GM23338 (cell line): ENCODE measurements at regions not wholly inside any gene's neighbourhood (a gene's known extent, or its start where the extent isn't known, plus 50 kb on each side); places are given as distances from the start of the nearest gene placed in this dataset.
A peak's percentile ranks its signal among the peaks of the same experiment; 100 is the strongest.

Source experiments
- ATAC-seq: fragments of 200-7000 bp; cut with Tn5 transposase; 3 replicates; pipeline ENCODE4 v1.9.1; 2020
- DNase-seq: peaks from one replicate; pipeline ENCODE4 v3.0.0-alpha.2; 2015; ENCODE audit warnings: low spot score
- H2AFZ ChIP-seq: fragments of 200-600 bp; sonication (generic); 2 replicates; pipeline ENCODE4 v1.8.0; 2016; ENCODE audit warnings: antibody characterized with exemption, mild to moderate bottlenecking, moderate library complexity
- H3F3A ChIP-seq: fragments of 200-600 bp; sonication (generic); replicated peaks from 2 replicates; pipeline ENCODE4 v1.8.0; 2017; ENCODE audit warnings: antibody characterized with exemption, mixed run types, low read depth
- H3K27ac ChIP-seq: fragments of 200-600 bp; sonication (generic); 2 replicates; pipeline ENCODE4 v1.6.1; 2016; ENCODE audit warnings: low read depth
- H3K27me3 ChIP-seq: fragments of 200-600 bp; sonication (generic); 2 replicates; pipeline ENCODE4 v1.8.0; 2016; ENCODE audit warnings: mild to moderate bottlenecking, mixed run types, moderate library complexity; ENCODE audit not compliant: insufficient read depth
- H3K36me3 ChIP-seq: fragments of 200-600 bp; sonication (generic); 2 replicates; pipeline ENCODE4 v1.8.0; 2016; ENCODE audit warnings: mild to moderate bottlenecking; ENCODE audit not compliant: insufficient read depth
- H3K4me1 ChIP-seq: fragments of 200-600 bp; sonication (generic); 2 replicates; pipeline ENCODE4 v1.8.0; 2016; ENCODE audit warnings: mild to moderate bottlenecking, moderate library complexity; ENCODE audit not compliant: insufficient read depth
- H3K4me2 ChIP-seq: fragments of 200-600 bp; sonication (generic); 2 replicates; pipeline ENCODE4 v1.7.1; 2017; ENCODE audit warnings: mixed run types
- H3K4me3 ChIP-seq: fragments of 200-600 bp; sonication (generic); 2 replicates; pipeline ENCODE4 v1.6.1; 2016; ENCODE audit warnings: mixed run types
- H3K79me2 ChIP-seq: fragments of 200-600 bp; sonication (generic); replicated peaks from 2 replicates; pipeline ENCODE4 v1.8.0; 2017; ENCODE audit warnings: mild to moderate bottlenecking; ENCODE audit not compliant: insufficient read depth
- H3K9me2 ChIP-seq: fragments of 200-600 bp; sonication (generic); 2 replicates; pipeline ENCODE4 v1.8.0; 2017; ENCODE audit not compliant: insufficient read depth
- H4K20me1 ChIP-seq: fragments of 200-600 bp; sonication (generic); replicated peaks from 2 replicates; pipeline ENCODE4 v1.8.0; 2017; ENCODE audit warnings: mild to moderate bottlenecking; ENCODE audit not compliant: insufficient read depth
- H3K27ac Mint-ChIP-seq: 2 replicates; pipeline ENCODE4 v1.8.0; 2020; ENCODE audit warnings: inconsistent platforms, mild to moderate bottlenecking, moderate library complexity, mixed read lengths
- H3K27me3 Mint-ChIP-seq: 3 replicates; pipeline ENCODE4 v1.8.0; 2022; ENCODE audit warnings: low read depth, mild to moderate bottlenecking, moderate library complexity, mixed read lengths, inconsistent platforms; ENCODE audit not compliant: insufficient read depth, poor library complexity
- H3K36me3 Mint-ChIP-seq: 3 replicates; pipeline ENCODE4 v1.8.0; 2021; ENCODE audit warnings: low read depth, mild to moderate bottlenecking, inconsistent platforms, moderate library complexity, mixed read lengths
- H3K4me1 Mint-ChIP-seq: 3 replicates; pipeline ENCODE4 v1.8.0; 2020; ENCODE audit warnings: mild to moderate bottlenecking, inconsistent platforms, mixed read lengths
- H3K4me3 Mint-ChIP-seq: 3 replicates; pipeline ENCODE4 v1.8.0; 2021; ENCODE audit warnings: moderate library complexity, mild to moderate bottlenecking, inconsistent platforms, mixed read lengths
- H3K9me3 Mint-ChIP-seq: 3 replicates; pipeline ENCODE4 v1.8.0; 2020; ENCODE audit warnings: moderate library complexity, mild to moderate bottlenecking, inconsistent platforms, mixed read lengths
- CREB1 ChIP-seq: fragments of 250-450 bp; sonication (Bioruptor Pico); IDR thresholded peaks from 2 replicates; pipeline ENCODE4 v1.5.0; 2020; ENCODE audit warnings: low read depth, mild to moderate bottlenecking, moderate library complexity
- CTCF ChIP-seq, 2 experiments: fragments of 200-600 bp in 1 of 2; sonication (generic) in 1 of 2; conservative IDR thresholded peaks; 2 replicates each; pipeline versions ENCODE4 v1.5.1 to v1.6.1; 2016 to 2017; ENCODE audit warnings: antibody characterized with exemption in 2 of 2, low read depth in 2 of 2, mild to moderate bottlenecking in 2 of 2, moderate library complexity in 1 of 2
- ETS1 ChIP-seq: IDR thresholded peaks from 2 replicates; pipeline ENCODE4 v1.6.1; 2016; ENCODE audit warnings: antibody characterized with exemption
- EZH2phosphoT487 ChIP-seq: fragments of 200-600 bp; sonication (generic); IDR thresholded peaks from one replicate; pipeline ENCODE4 v1.8.1; 2018; ENCODE audit warnings: antibody characterized with exemption; ENCODE audit not compliant: unreplicated experiment
- JUNB ChIP-seq: IDR thresholded peaks from one replicate; pipeline ENCODE4 v1.6.1; 2016; ENCODE audit warnings: antibody characterized with exemption; ENCODE audit not compliant: unreplicated experiment
- POLR2AphosphoS5 ChIP-seq: IDR thresholded peaks from 2 replicates; pipeline ENCODE4 v1.6.1; 2016; ENCODE audit warnings: antibody characterized with exemption, low read depth
- REST ChIP-seq: IDR thresholded peaks from one replicate; pipeline ENCODE4 v1.6.1; 2018; ENCODE audit warnings: antibody characterized with exemption; ENCODE audit not compliant: unreplicated experiment
- ZNF114 ChIP-seq: fragments of 250-450 bp; sonication (Bioruptor Pico); IDR thresholded peaks from 2 replicates; pipeline ENCODE4 v1.5.0; 2020; ENCODE audit warnings: mild to moderate bottlenecking, moderate library complexity
- ZNF331 ChIP-seq: fragments of 250-450 bp; sonication (Bioruptor Pico); IDR thresholded peaks from 2 replicates; pipeline ENCODE4 v1.5.0; 2020; ENCODE audit warnings: low read depth, mild to moderate bottlenecking, moderate library complexity
- ZNF462 ChIP-seq: fragments of 250-450 bp; sonication (Bioruptor Pico); IDR thresholded peaks from 2 replicates; pipeline ENCODE4 v1.5.0; 2020; ENCODE audit warnings: mild to moderate bottlenecking, moderate library complexity

GRCh38 chr2:8107621-8108378, 574.1 kb upstream of the ID2 start:
- H3K4me1 Mint-ChIP-seq, result peaks cover 14% of the 10 kb centered on the region
- peaks cover 15% of the 10 kb centered on the region for H3K9me3 Mint-ChIP-seq

More at GRCh38 chr2:8107621-8108378, 574.1 kb upstream of the ID2 start:
- Histone ChIP-seq H3K9me2 (peaks cover 36% of the 10 kb centered on the region), H3K4me3 (no peak overlapping the region), H3K27ac (no peak overlapping the region), H3K27me3 (no peaks in the 10 kb centered on the region), H2AFZ (peak overlapping the region; percentile 63; the same call in 1 of the 2 replicates), H3K4me1 (peaks cover 15% of the 10 kb centered on the region; the same call in 1 of the 2 replicates), H3F3A (no peaks in the 10 kb centered on the region), H3K36me3 (no peaks in the 10 kb centered on the region), H3K4me2 (peak overlapping the region; percentile 38; the same call in 1 of the 2 replicates), H3K79me2 (no peaks in the 10 kb centered on the region), H4K20me1 (no peaks in the 10 kb centered on the region)
- Mint-ChIP-seq H3K27ac (no peak overlapping the region), H3K4me3 (no peak overlapping the region), H3K27me3 (no peaks in the 10 kb centered on the region), H3K36me3 (peaks cover 12% of the 10 kb centered on the region)
- DNase-seq (no peak), ATAC-seq (no peak)
- TF ChIP-seq JUNB (no peak), CTCF (conservative IDR thresholded peaks at IDR 0.05; ENCODE audit: low read depth in 2 of 2) (no peak), ZNF462 (no peak), ZNF114 (no peak), CREB1 (CRISPR knock-in tag) (no peak), EZH2phosphoT487 (no peak), POLR2AphosphoS5 (no peak), ZNF331 (CRISPR knock-in tag) (no peak), ETS1 (no peak), REST (no peak)
